Smooth muscle cell (in vitro differentiated cells): ENCODE measurements at regions not wholly inside any gene's neighbourhood (a gene's known extent, or its start where the extent isn't known, plus 50 kb on each side); places are given as distances from the start of the nearest gene placed in this dataset.

Source experiments
- DNase-seq: peaks from one replicate; lab custom pipeline; 2025; ENCODE audit not compliant: unreplicated experiment; lab: John Stamatoyannopoulos, UW
- H2AFZ ChIP-seq: fragments of 200-600 bp; sonication (generic); 2 replicates; pipeline ENCODE4 v1.6.0; 2016; ENCODE audit warnings: antibody characterized with exemption, low read depth, mild to moderate bottlenecking
- H3F3A ChIP-seq: fragments of 200-600 bp; sonication (generic); 2 replicates; pipeline ENCODE4 v1.6.0; 2017; ENCODE audit warnings: antibody characterized with exemption, low read depth
- H3K27ac ChIP-seq: fragments of 200-600 bp; sonication (generic); 2 replicates; pipeline ENCODE4 v1.5.1; 2016; ENCODE audit warnings: low read depth, mild to moderate bottlenecking
- H3K27me3 ChIP-seq: fragments of 200-600 bp; sonication (generic); 2 replicates; pipeline ENCODE4 v1.6.1; 2016; ENCODE audit warnings: low read depth, mild to moderate bottlenecking
- H3K36me3 ChIP-seq: fragments of 200-600 bp; sonication (generic); 2 replicates; pipeline ENCODE4 v1.5.1; 2016; ENCODE audit warnings: low read depth
- H3K4me1 ChIP-seq: fragments of 200-600 bp; sonication (generic); 2 replicates; pipeline ENCODE4 v1.5.1; 2016; ENCODE audit warnings: low read depth
- H3K4me2 ChIP-seq: fragments of 200-600 bp; sonication (generic); 2 replicates; pipeline ENCODE4 v1.6.0; 2016; ENCODE audit warnings: mild to moderate bottlenecking
- H3K4me3 ChIP-seq: fragments of 200-600 bp; sonication (generic); 2 replicates; pipeline ENCODE4 v1.5.1; 2016; ENCODE audit warnings: mild to moderate bottlenecking
- H3K79me2 ChIP-seq: fragments of 200-600 bp; sonication (generic); 2 replicates; pipeline ENCODE4 v1.6.0; 2016; ENCODE audit warnings: low read depth, mild to moderate bottlenecking
- H3K9ac ChIP-seq: fragments of 200-600 bp; sonication (generic); 2 replicates; pipeline ENCODE4 v1.6.0; 2016; ENCODE audit warnings: low read depth
- H3K9me3 ChIP-seq: fragments of 200-600 bp; sonication (generic); replicated peaks from 2 replicates; pipeline ENCODE4 v1.5.1; 2016; ENCODE audit warnings: low read depth
- H4K20me1 ChIP-seq: fragments of 200-600 bp; sonication (generic); 2 replicates; pipeline ENCODE4 v1.6.0; 2016; ENCODE audit warnings: low read depth
- WGBS: methylation state at CpG from one replicate; pipeline ENCODE4 v1.1.7; 2016; ENCODE audit warnings: low lambda C conversion rate; 5-methylcytosine and 5-hydroxymethylcytosine counted together
- TF ChIP-seq, protein P1 (sequence below): fragments of 200-600 bp; sonication (generic); IDR thresholded peaks from 2 replicates; pipeline ENCODE4 v1.5.1; 2017; ENCODE audit warnings: borderline replicate concordance, mild to moderate bottlenecking, antibody characterized with exemption; ENCODE audit not compliant: insufficient read depth, poor library complexity, severe bottlenecking

DNA sequence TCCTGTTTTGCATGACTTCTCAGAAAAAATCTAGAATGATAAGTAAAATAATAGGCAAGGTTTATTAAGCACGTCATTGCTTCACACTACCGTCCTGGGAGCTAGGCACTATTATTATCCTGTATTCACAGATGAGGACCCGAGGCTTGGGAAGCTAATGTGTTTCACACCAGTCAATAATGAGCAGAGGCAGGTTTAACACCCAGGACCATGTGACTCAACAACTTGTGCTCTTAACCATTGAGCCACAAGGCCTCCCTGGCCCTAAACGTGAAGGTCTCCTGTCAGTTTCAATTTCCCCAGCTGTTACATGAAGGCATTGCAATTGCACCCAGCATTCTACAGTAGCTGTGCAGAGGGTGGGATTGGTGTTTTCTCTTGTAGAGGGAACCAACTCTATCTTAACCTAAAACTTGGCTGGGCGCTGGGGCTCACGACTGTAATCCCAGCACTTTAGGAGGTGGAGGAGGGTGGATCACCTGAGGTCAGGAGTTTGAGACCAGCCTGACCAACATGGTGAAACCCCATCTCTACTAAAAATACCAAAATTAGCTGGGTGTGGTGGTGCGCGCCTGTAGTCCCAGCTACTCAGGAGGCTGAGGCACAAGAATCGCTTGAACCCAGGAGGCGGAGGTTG is 191.2 kb downstream of the BCAS1 start:
- Histone ChIP-seq H3K79me2 (no peaks in the 10 kb centered on the region), H3K27me3 (no peaks in the 10 kb centered on the region), H2AFZ (no peak overlapping the region), H3K4me2 (no peak overlapping the region), H4K20me1 (no peaks in the 10 kb centered on the region), H3K4me3 (no peak overlapping the region), H3K4me1 (no peaks in the 10 kb centered on the region), H3K27ac (no peak overlapping the region), H3K36me3 (no peaks in the 10 kb centered on the region), H3K9me3 (no peaks in the 10 kb centered on the region), H3F3A (no peaks in the 10 kb centered on the region), H3K9ac (no peak overlapping the region)
- DNase-seq, result no peak
- WGBS, result 85% methylated on average over 10 of the region's 10 CpGs
- TF ChIP-seq, protein P1, sequence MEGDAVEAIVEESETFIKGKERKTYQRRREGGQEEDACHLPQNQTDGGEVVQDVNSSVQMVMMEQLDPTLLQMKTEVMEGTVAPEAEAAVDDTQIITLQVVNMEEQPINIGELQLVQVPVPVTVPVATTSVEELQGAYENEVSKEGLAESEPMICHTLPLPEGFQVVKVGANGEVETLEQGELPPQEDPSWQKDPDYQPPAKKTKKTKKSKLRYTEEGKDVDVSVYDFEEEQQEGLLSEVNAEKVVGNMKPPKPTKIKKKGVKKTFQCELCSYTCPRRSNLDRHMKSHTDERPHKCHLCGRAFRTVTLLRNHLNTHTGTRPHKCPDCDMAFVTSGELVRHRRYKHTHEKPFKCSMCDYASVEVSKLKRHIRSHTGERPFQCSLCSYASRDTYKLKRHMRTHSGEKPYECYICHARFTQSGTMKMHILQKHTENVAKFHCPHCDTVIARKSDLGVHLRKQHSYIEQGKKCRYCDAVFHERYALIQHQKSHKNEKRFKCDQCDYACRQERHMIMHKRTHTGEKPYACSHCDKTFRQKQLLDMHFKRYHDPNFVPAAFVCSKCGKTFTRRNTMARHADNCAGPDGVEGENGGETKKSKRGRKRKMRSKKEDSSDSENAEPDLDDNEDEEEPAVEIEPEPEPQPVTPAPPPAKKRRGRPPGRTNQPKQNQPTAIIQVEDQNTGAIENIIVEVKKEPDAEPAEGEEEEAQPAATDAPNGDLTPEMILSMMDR, result no peak

GRCh38 chr20:53878262-53879047 is 191.9 kb downstream of the BCAS1 start:
- 71% methylated on average over 6 of the region's 6 CpGs for WGBS
- H3K79me2 ChIP-seq, result no peaks in the 10 kb centered on the region
- no peaks in the 10 kb centered on the region for H3K4me1 ChIP-seq
- no peak overlapping the region for H3K9ac ChIP-seq
- H3K9me3 ChIP-seq, result no peaks in the 10 kb centered on the region
- H3K27ac ChIP-seq, result no peak overlapping the region
- no peaks in the 10 kb centered on the region for H3K36me3 ChIP-seq
- H3F3A ChIP-seq, result no peaks in the 10 kb centered on the region
- no peaks in the 10 kb centered on the region for H4K20me1 ChIP-seq
- H3K4me2 ChIP-seq, result no peak overlapping the region
- TF ChIP-seq, protein P1, result no peak
- no peak overlapping the region for H2AFZ ChIP-seq
- no peaks in the 10 kb centered on the region for H3K27me3 ChIP-seq
- no peak for DNase-seq
- no peak overlapping the region for H3K4me3 ChIP-seq

GRCh38 chr20:53876956-53877355 is 193.4 kb downstream of the BCAS1 start:
- Histone ChIP-seq H3K9me3 (no peaks in the 10 kb centered on the region), H3K4me2 (no peak overlapping the region), H3K79me2 (no peaks in the 10 kb centered on the region), H3K36me3 (no peaks in the 10 kb centered on the region), H4K20me1 (no peaks in the 10 kb centered on the region), H3K27me3 (no peaks in the 10 kb centered on the region), H3F3A (no peaks in the 10 kb centered on the region), H2AFZ (no peak overlapping the region), H3K4me3 (no peak overlapping the region), H3K9ac (no peak overlapping the region), H3K27ac (no peak overlapping the region), H3K4me1 (peaks cover 13% of the 10 kb centered on the region)
- no peak for DNase-seq
- 94% methylated on average over 10 of the region's 10 CpGs for WGBS
- TF ChIP-seq, protein P1, result no peak
